ENCODE measurements at regions not wholly inside any gene's neighbourhood (a gene's known extent, or its start where the extent isn't known, plus 50 kb on each side); places are given as distances from the start of the nearest gene placed in this dataset.

DNA sequence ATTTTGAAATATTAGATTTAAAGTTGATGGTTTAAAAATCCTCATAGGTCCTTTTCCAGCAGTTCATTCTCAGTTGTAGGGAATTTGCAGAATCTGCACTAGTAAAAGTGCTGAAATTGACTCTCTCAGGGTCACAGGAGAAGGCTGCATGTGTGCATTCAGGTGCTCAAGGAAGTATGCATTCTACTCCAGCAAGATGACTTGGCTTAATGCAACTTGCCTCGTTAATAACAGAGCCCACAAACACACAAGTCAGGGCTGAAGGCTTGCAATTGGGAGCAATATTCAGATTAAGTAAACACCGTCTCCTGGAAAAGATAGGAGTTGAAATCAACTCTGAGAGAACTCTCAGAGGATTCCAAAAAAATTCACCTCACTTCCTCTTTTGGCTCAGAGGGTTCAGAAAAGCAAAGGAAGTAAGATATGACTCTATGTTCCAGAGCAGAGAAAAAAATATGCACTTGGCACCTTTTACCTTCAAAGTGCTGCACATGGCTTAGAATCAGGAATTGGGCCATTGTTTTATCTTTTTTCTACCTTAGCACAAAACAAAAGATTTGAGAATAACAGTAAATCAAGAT lies 406.3 kb upstream of the DCN start:
- TF ChIP-seq POLR2A (IDR thresholded peaks at IDR 0.05) = no peak
- TF ChIP-seq, protein P1, sequence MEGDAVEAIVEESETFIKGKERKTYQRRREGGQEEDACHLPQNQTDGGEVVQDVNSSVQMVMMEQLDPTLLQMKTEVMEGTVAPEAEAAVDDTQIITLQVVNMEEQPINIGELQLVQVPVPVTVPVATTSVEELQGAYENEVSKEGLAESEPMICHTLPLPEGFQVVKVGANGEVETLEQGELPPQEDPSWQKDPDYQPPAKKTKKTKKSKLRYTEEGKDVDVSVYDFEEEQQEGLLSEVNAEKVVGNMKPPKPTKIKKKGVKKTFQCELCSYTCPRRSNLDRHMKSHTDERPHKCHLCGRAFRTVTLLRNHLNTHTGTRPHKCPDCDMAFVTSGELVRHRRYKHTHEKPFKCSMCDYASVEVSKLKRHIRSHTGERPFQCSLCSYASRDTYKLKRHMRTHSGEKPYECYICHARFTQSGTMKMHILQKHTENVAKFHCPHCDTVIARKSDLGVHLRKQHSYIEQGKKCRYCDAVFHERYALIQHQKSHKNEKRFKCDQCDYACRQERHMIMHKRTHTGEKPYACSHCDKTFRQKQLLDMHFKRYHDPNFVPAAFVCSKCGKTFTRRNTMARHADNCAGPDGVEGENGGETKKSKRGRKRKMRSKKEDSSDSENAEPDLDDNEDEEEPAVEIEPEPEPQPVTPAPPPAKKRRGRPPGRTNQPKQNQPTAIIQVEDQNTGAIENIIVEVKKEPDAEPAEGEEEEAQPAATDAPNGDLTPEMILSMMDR (IDR thresholded peaks at IDR 0.05) = no peak

Data from uterus (tissue), 2 donors.